ENCODE measurements at regions not wholly inside any gene's neighbourhood (a gene's known extent, or its start where the extent isn't known, plus 50 kb on each side); places are given as distances from the start of the nearest gene placed in this dataset.

- TF ChIP-seq, protein P1, sequence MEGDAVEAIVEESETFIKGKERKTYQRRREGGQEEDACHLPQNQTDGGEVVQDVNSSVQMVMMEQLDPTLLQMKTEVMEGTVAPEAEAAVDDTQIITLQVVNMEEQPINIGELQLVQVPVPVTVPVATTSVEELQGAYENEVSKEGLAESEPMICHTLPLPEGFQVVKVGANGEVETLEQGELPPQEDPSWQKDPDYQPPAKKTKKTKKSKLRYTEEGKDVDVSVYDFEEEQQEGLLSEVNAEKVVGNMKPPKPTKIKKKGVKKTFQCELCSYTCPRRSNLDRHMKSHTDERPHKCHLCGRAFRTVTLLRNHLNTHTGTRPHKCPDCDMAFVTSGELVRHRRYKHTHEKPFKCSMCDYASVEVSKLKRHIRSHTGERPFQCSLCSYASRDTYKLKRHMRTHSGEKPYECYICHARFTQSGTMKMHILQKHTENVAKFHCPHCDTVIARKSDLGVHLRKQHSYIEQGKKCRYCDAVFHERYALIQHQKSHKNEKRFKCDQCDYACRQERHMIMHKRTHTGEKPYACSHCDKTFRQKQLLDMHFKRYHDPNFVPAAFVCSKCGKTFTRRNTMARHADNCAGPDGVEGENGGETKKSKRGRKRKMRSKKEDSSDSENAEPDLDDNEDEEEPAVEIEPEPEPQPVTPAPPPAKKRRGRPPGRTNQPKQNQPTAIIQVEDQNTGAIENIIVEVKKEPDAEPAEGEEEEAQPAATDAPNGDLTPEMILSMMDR (conservative IDR thresholded peaks at IDR 0.05) = no peak
- TF ChIP-seq ZFX (IDR thresholded peaks at IDR 0.05) = no peak
Observed at GRCh38 chr12:4194668-4195067, 78.9 kb upstream of the CCND2 start.

Measured in C4-2B (cell line).